Glomerular visceral epithelial cell (primary cell): ENCODE measurements at regions not wholly inside any gene's neighbourhood (a gene's known extent, or its start where the extent isn't known, plus 50 kb on each side); places are given as distances from the start of the nearest gene placed in this dataset.
A peak's percentile ranks its signal among the peaks of the same experiment; 100 is the strongest.
"Not testable (repeated sequence)": the region's sequence is repeated elsewhere in the genome, so short reads cannot be mapped to it uniquely, and the experiment has no call there.

Experiments
- DNase-seq: peaks from one replicate; pipeline ENCODE4 v3.0.0-alpha.2; 2016; ENCODE audit errors: extremely low spot score

GRCh38 chrX:37509349-37509748, 62.1 kb upstream of the LANCL3 start:
- DNase-seq = peak; percentile 1

GRCh38 chrX:37516512-37516911, 54.9 kb upstream of the LANCL3 start:
- DNase-seq = not testable (repeated sequence)

- DNase-seq = not testable (repeated sequence)
These were observed 52.2 kb upstream of the LANCL3 start for GRCh38 chrX:37519261-37519660.

- DNase-seq = peak; percentile 35
These were observed 50.5 kb upstream of the LANCL3 start for GRCh38 chrX:37520860-37521450.
